HepG2 (cell line): ENCODE measurements at regions not wholly inside any gene's neighbourhood (a gene's known extent, or its start where the extent isn't known, plus 50 kb on each side); places are given as distances from the start of the nearest gene placed in this dataset.

Experiments
- ELF3 ChIP-seq: IDR thresholded peaks from 2 replicates; pipeline ENCODE4 v1.6.1; 2016; ENCODE audit warnings: missing genetic modification reagents, missing compliant biosample characterization
- FOXA3 ChIP-seq: IDR thresholded peaks from 2 replicates; pipeline ENCODE4 v1.6.1; 2016; ENCODE audit warnings: missing genetic modification reagents, missing compliant biosample characterization
- HMGA1 ChIP-seq: sonication (generic); formaldehyde crosslinking; conservative IDR thresholded peaks from 2 replicates; pipeline ENCODE4 v1.4.0; 2020; ENCODE audit warnings: missing genetic modification reagents
- JUN ChIP-seq: sonication (generic); formaldehyde crosslinking; IDR thresholded peaks from 2 replicates; pipeline ENCODE4 v1.4.0; 2020; ENCODE audit warnings: mild to moderate bottlenecking, missing genetic modification reagents
- KAT8 ChIP-seq: IDR thresholded peaks from 2 replicates; pipeline ENCODE4 v1.6.1; 2016; ENCODE audit warnings: missing genetic modification reagents, missing compliant biosample characterization
- MBD4 ChIP-seq: IDR thresholded peaks from 2 replicates; pipeline ENCODE4 v1.6.1; 2012; ENCODE audit warnings: low read length, inconsistent platforms, borderline replicate concordance
- MYC ChIP-seq: sonication (generic); formaldehyde crosslinking; IDR thresholded peaks from 2 replicates; pipeline ENCODE4 v1.9.0; 2021; ENCODE audit warnings: missing genetic modification reagents, borderline replicate concordance
- NFYB ChIP-seq: sonication (generic); formaldehyde crosslinking; IDR thresholded peaks from 2 replicates; pipeline ENCODE4 v1.4.0; 2020; ENCODE audit warnings: missing genetic modification reagents
- NR2F2 ChIP-seq: IDR thresholded peaks from 2 replicates; pipeline ENCODE4 v1.6.1; 2012; ENCODE audit warnings: low read depth, inconsistent platforms, borderline replicate concordance
- POGZ ChIP-seq: sonication (generic); formaldehyde crosslinking; IDR thresholded peaks from 2 replicates; pipeline ENCODE4 v1.4.0; 2020; ENCODE audit warnings: mild to moderate bottlenecking, missing genetic modification reagents
- PPARG ChIP-seq: conservative IDR thresholded peaks from 2 replicates; pipeline ENCODE4 v1.6.1; 2016; ENCODE audit warnings: missing biosample characterization, missing genetic modification reagents
- RARA ChIP-seq: IDR thresholded peaks from 2 replicates; pipeline ENCODE4 v1.6.1; 2016; ENCODE audit warnings: missing genetic modification reagents, missing compliant biosample characterization
- RFXAP ChIP-seq: sonication (generic); formaldehyde crosslinking; IDR thresholded peaks from 2 replicates; pipeline ENCODE4 v1.4.0; 2020; ENCODE audit warnings: missing genetic modification reagents, borderline replicate concordance
- SETDB1 ChIP-seq: sonication (generic); formaldehyde crosslinking; IDR thresholded peaks from 2 replicates; pipeline ENCODE4 v1.5.1; 2020; ENCODE audit warnings: missing genetic modification reagents, mild to moderate bottlenecking, borderline replicate concordance
- SMYD3 ChIP-seq: sonication (generic); formaldehyde crosslinking; IDR thresholded peaks from 2 replicates; pipeline ENCODE4 v1.8.1; 2023; ENCODE audit warnings: mild to moderate bottlenecking, missing genetic modification reagents
- SPEN ChIP-seq: sonication (generic); formaldehyde crosslinking; IDR thresholded peaks from 2 replicates; pipeline ENCODE4 v1.5.1; 2020; ENCODE audit warnings: low read depth, mild to moderate bottlenecking, missing genetic modification reagents
- TBP ChIP-seq: sonication (generic); formaldehyde crosslinking; IDR thresholded peaks from 2 replicates; pipeline ENCODE4 v1.5.0; 2020; ENCODE audit warnings: missing genetic modification reagents
- ZFY ChIP-seq: sonication (generic); formaldehyde crosslinking; IDR thresholded peaks from 2 replicates; pipeline ENCODE4 v1.4.0; 2020; ENCODE audit warnings: missing genetic modification reagents
- ZNF180 ChIP-seq: sonication (generic); formaldehyde crosslinking; IDR thresholded peaks from 2 replicates; pipeline ENCODE4 v1.4.0; 2020; ENCODE audit warnings: low read depth, missing genetic modification reagents, borderline replicate concordance
- ZNF335 ChIP-seq: sonication (generic); formaldehyde crosslinking; IDR thresholded peaks from 2 replicates; pipeline ENCODE4 v1.4.0; 2020; ENCODE audit warnings: missing genetic modification reagents
- ZNF670 ChIP-seq: sonication (generic); formaldehyde crosslinking; IDR thresholded peaks from 2 replicates; pipeline ENCODE4 v1.8.0; 2022; ENCODE audit warnings: mild to moderate bottlenecking, missing genetic modification reagents, borderline replicate concordance
- ZNF878 ChIP-seq: sonication (generic); formaldehyde crosslinking; IDR thresholded peaks from 2 replicates; pipeline ENCODE4 v1.8.1; 2023; ENCODE audit warnings: mild to moderate bottlenecking, missing genetic modification reagents, moderate library complexity
- TF ChIP-seq, protein P1 (sequence below), 2 experiments: IDR thresholded peaks; 2 replicates each; pipeline ENCODE4 v1.6.1; 2011 to 2012; ENCODE audit warnings: low read length in 2 of 2, borderline replicate concordance in 1 of 2, low read depth in 1 of 2, mild to moderate bottlenecking in 1 of 2, moderate library complexity in 1 of 2
- TF ChIP-seq, protein P2 (sequence below): sonication (generic); formaldehyde crosslinking; IDR thresholded peaks from 2 replicates; pipeline ENCODE4 v1.4.0; 2020; ENCODE audit warnings: missing genetic modification reagents, borderline replicate concordance

DNA sequence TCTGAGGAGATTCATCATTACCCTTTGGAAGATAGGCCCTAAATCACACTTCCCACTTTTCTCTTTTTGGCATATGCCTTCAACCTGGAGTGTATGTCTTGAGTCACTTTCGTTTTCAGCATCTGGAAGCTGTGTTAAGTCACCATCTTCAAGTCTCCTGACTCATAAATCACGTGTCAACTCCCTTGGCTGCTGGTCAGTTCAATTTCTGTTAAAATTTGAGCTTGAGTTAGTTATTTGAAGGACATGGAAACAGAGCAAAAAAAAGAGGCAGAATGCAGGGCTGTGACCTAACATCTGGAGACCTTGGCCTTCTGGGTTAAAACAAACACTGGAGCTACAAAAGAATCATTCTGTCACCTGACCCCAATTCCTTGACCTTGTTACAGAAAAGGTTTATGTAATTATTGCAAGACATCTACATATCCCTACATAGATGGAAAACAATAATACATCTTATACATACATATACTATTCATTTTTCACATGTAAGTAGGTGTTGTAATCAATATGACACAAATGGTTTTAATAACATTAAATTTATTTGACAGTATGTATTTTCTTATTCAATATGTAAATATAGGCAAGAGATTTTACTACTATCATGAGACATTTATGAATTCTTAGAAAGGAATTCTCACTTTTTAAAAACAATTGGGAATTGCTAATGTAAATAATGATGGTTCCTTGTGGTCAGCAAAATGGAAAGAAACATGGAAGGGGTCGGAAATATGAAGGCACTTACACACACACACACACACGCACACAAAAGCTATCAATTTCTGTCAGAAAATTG is 169.7 kb upstream of the PHYHIPL start (continued):
- TF ChIP-seq ZNF878 (CRISPR knock-in tag) (0 out of 2 replicates have a peak, but pooled peaks have one; percentile 22), HMGA1 (CRISPR knock-in tag) (no peak), ZNF335 (CRISPR knock-in tag) (no peak), TBP (CRISPR knock-in tag) (no peak), ELF3 (CRISPR knock-in tag) (peak; percentile 62; the same call in 1 of the 2 replicates), RFXAP (CRISPR knock-in tag) (no peak), JUN (CRISPR knock-in tag) (0 out of 2 replicates have a peak, but pooled peaks have one; percentile 22), SETDB1 (CRISPR knock-in tag) (no peak), ZFY (CRISPR knock-in tag) (peak; percentile 28; the same call in 1 of the 2 replicates), SMYD3 (CRISPR knock-in tag) (no peak), NFYB (CRISPR knock-in tag) (0 out of 2 replicates have a peak, but pooled peaks have one; percentile 21), FOXA3 (CRISPR knock-in tag) (peak; percentile 93), MBD4 (peak; percentile 71; the same call in 1 of the 2 replicates), PPARG (CRISPR knock-in tag) (peak; percentile 71; the same call in 1 of the 2 replicates), ZNF180 (CRISPR knock-in tag) (no peak), POGZ (CRISPR knock-in tag) (peak; percentile 58), RARA (peak; percentile 96), MYC (no peak), KAT8 (CRISPR knock-in tag) (peak; percentile 50; the same call in 1 of the 2 replicates), SPEN (0 out of 2 replicates have a peak, but pooled peaks have one; percentile 22), ZNF670 (0 out of 2 replicates have a peak, but pooled peaks have one; percentile 15), NR2F2 (peak; percentile 100)
- TF ChIP-seq, protein P1, sequence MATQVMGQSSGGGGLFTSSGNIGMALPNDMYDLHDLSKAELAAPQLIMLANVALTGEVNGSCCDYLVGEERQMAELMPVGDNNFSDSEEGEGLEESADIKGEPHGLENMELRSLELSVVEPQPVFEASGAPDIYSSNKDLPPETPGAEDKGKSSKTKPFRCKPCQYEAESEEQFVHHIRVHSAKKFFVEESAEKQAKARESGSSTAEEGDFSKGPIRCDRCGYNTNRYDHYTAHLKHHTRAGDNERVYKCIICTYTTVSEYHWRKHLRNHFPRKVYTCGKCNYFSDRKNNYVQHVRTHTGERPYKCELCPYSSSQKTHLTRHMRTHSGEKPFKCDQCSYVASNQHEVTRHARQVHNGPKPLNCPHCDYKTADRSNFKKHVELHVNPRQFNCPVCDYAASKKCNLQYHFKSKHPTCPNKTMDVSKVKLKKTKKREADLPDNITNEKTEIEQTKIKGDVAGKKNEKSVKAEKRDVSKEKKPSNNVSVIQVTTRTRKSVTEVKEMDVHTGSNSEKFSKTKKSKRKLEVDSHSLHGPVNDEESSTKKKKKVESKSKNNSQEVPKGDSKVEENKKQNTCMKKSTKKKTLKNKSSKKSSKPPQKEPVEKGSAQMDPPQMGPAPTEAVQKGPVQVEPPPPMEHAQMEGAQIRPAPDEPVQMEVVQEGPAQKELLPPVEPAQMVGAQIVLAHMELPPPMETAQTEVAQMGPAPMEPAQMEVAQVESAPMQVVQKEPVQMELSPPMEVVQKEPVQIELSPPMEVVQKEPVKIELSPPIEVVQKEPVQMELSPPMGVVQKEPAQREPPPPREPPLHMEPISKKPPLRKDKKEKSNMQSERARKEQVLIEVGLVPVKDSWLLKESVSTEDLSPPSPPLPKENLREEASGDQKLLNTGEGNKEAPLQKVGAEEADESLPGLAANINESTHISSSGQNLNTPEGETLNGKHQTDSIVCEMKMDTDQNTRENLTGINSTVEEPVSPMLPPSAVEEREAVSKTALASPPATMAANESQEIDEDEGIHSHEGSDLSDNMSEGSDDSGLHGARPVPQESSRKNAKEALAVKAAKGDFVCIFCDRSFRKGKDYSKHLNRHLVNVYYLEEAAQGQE (IDR thresholded peaks at IDR 0.05; ENCODE audit: borderline replicate concordance in 1 of 2, low read depth in 1 of 2, low read length in 2 of 2) = peak in 1 of 2 experiments; percentile 64; a peak in 1 of 4 replicates
- TF ChIP-seq, protein P2, sequence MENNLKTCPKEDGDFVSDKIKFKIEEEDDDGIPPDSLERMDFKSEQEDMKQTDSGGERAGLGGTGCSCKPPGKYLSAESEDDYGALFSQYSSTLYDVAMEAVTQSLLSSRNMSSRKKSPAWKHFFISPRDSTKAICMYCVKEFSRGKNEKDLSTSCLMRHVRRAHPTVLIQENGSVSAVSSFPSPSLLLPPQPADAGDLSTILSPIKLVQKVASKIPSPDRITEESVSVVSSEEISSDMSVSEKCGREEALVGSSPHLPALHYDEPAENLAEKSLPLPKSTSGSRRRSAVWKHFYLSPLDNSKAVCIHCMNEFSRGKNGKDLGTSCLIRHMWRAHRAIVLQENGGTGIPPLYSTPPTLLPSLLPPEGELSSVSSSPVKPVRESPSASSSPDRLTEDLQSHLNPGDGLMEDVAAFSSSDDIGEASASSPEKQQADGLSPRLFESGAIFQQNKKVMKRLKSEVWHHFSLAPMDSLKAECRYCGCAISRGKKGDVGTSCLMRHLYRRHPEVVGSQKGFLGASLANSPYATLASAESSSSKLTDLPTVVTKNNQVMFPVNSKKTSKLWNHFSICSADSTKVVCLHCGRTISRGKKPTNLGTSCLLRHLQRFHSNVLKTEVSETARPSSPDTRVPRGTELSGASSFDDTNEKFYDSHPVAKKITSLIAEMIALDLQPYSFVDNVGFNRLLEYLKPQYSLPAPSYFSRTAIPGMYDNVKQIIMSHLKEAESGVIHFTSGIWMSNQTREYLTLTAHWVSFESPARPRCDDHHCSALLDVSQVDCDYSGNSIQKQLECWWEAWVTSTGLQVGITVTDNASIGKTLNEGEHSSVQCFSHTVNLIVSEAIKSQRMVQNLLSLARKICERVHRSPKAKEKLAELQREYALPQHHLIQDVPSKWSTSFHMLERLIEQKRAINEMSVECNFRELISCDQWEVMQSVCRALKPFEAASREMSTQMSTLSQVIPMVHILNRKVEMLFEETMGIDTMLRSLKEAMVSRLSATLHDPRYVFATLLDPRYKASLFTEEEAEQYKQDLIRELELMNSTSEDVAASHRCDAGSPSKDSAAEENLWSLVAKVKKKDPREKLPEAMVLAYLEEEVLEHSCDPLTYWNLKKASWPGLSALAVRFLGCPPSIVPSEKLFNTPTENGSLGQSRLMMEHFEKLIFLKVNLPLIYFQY (CRISPR knock-in tag) = no peak
